ENCODE measurements at regions not wholly inside any gene's neighbourhood (a gene's known extent, or its start where the extent isn't known, plus 50 kb on each side); places are given as distances from the start of the nearest gene placed in this dataset.

DNA sequence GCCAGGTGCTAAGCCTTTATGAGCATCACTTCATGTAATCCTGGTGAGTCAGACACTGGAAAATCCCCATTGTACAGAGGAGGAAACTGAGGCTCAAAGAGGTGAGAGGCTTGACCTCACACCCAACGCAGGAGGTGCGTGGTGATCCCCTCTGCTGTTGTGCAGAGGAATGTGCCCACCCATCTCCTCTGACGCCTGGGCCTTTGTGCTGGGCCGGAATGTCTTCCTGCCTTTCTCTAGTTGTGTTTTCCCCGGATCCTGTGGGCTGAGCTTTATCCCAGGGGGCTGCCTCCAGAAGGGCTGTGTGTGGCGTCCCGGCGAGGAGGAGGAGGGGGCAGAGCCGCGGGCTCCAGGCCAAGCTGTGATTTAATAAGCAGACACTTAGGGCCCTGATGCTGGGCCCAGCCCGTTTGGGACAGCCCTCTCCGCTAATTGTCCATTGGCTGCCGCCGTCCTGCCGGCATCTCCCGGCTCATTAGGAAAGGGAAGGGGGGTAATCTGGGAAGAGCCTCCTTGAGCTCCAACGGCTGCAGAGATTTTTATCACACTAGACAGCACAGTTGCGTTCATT, 653.6 kb downstream of the MED13L start:
- no peaks in the 10 kb centered on the region for H3K4me1 Mint-ChIP-seq
- ATAC-seq (no peak), DNase-seq (no peak)
- no peak overlapping the region for H3K4me3 Mint-ChIP-seq
- H3K9me3 Mint-ChIP-seq = no peaks in the 10 kb centered on the region
- no peaks in the 10 kb centered on the region for H3K36me3 Mint-ChIP-seq (ENCODE audit: low read depth)
- no peak overlapping the region for H3K27ac Mint-ChIP-seq
- H3K27me3 Mint-ChIP-seq = peaks cover 5% of the 10 kb centered on the region

DNA sequence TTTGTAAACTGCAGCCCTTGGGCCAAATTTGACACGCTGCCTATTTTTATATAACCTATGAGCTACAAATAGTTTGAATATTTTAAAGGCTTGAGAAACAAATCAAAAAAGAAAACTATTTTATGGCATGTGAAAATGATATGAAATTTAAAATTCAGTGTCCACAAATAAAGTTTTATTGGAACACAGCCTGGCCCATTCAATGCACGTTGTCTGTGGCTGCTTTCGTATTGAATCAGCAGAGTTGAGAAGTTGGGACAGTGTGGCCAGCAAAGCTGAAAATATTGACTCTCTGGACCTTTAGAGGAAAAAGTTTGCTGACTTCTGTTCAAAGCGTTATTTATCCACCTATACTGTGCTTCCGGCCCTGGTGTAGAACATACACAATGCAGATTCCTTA, 654.2 kb downstream of the MED13L start:
- Mint-ChIP-seq H3K36me3 (ENCODE audit: low read depth) (no peaks in the 10 kb centered on the region), H3K4me1 (no peaks in the 10 kb centered on the region), H3K27me3 (peaks cover 5% of the 10 kb centered on the region), H3K9me3 (no peaks in the 10 kb centered on the region), H3K27ac (no peak overlapping the region), H3K4me3 (no peak overlapping the region)
- DNase-seq (no peak), ATAC-seq (no peak)

DNA sequence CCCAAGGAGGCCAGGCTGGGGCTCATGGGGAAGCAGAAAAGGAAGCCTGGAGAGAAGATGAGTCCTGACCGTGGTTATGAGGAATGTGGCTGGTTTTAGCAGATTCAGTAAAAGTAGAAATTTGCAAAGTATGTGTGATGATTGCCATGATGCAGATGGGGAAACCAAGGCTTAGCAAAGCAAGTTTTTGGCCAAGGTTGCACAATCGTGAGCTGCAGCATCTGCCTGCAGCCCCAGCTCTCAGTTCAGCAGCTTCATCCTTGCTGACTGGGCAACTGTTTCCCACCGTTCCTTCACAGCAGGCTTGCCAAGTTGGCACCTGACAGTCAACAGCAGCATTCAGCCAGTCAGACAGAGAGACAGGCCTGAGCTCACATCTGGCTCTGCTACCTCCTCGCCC, 656.7 kb downstream of the MED13L start:
- Mint-ChIP-seq H3K27ac (no peak overlapping the region), H3K9me3 (no peaks in the 10 kb centered on the region), H3K4me3 (no peak overlapping the region), H3K4me1 (no peaks in the 10 kb centered on the region), H3K36me3 (ENCODE audit: low read depth) (no peaks in the 10 kb centered on the region), H3K27me3 (peaks cover 5% of the 10 kb centered on the region)
- no peak for ATAC-seq
- DNase-seq = no peak

DNA sequence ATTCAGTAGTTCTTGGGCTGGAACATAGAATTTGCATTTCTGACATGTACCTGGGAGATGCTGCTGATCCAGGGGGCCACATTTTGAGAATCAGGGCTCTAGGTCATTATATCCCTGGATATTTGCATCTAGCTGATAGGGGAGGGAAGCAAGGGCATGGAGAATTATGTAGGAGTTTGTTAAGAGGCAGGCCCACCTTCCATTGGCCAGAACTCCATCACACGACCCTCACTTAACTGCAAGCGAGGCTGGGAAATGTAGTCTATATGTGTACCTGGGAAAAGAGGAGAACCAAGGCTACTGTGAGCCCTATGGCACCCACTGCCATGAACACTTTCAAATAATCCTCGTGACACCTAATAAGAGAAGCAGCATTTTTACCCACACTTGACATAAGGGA, 657.6 kb downstream of the MED13L start:
- Mint-ChIP-seq H3K9me3 (no peaks in the 10 kb centered on the region), H3K27ac (no peak overlapping the region), H3K27me3 (peaks cover 5% of the 10 kb centered on the region), H3K4me1 (no peaks in the 10 kb centered on the region), H3K4me3 (no peak overlapping the region), H3K36me3 (ENCODE audit: low read depth) (no peaks in the 10 kb centered on the region)
- ATAC-seq (no peak), DNase-seq (no peak)

DNA sequence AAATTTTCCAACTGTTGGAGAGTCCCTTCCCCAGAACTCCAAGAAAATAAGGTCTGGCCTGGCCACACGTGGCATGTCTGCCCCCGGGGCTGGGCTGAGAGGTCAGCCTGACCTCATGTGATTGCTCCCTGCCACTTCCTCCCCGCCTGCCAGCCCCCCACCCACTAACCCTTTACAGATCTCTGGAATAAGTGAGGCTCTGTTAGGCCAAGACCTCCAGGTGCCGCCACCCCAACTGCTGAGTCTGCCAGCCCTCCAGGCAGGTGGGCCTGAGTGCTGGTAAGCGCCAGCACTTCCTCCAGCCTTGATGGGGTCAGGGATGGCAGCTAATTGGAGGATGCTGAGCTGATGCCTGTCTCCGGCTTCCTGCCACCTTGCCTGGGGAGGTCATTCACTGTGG, 658.4 kb downstream of the MED13L start:
- H3K4me3 Mint-ChIP-seq = no peak overlapping the region
- ATAC-seq = no peak
- H3K9me3 Mint-ChIP-seq = no peaks in the 10 kb centered on the region
- no peaks in the 10 kb centered on the region for H3K36me3 Mint-ChIP-seq (ENCODE audit: low read depth)
- H3K27ac Mint-ChIP-seq = no peak overlapping the region
- peaks cover 5% of the 10 kb centered on the region for H3K27me3 Mint-ChIP-seq
- H3K4me1 Mint-ChIP-seq = no peaks in the 10 kb centered on the region
- no peak for DNase-seq

DNA sequence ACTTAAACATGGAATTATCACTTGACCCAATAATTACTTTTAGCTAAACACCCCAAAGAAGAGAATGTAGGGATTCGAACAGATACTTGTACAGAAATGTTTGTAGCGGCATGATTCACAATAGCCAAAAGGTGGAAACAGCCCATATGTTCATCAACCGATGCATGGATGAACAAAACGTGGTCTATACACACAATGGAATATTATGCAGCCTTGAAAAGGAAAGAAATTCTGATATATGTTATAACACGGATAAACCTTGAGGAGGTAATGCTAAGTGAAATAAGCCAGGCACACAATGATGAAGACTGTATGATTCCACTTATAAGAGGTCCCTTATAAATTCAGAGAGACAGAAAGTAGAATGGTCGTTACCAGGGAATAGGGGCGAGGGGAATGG, 659.4 kb downstream of the MED13L start:
- DNase-seq (no peak), ATAC-seq (no peak)
- H3K36me3 Mint-ChIP-seq (ENCODE audit: low read depth) = no peaks in the 10 kb centered on the region
- H3K27ac Mint-ChIP-seq = no peak overlapping the region
- H3K4me1 Mint-ChIP-seq = no peaks in the 10 kb centered on the region
- no peak overlapping the region for H3K4me3 Mint-ChIP-seq
- H3K27me3 Mint-ChIP-seq = no peaks in the 10 kb centered on the region
- H3K9me3 Mint-ChIP-seq = no peaks in the 10 kb centered on the region

DNA sequence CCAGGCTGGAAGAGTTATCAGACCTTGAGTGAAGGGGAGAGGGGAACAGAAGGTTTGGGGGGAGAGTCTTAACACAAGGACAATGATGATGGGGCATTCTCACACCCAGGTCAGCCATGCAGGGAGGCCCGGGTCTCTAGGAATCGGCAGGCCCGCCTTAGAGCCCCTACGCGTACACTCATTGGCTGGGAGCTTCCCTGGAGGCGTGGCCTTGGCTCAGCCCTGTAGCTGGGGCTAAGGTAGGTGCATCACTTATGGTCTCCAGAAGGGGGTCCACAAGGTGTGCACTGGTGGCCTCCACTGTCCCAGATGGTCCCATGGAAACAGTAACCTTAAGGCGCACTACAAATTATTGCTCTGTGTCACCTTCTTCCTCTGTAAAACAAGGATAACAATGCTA, 660.1 kb downstream of the MED13L start:
- Mint-ChIP-seq H3K4me3 (no peak overlapping the region), H3K36me3 (ENCODE audit: low read depth) (no peaks in the 10 kb centered on the region), H3K27ac (no peak overlapping the region), H3K9me3 (no peaks in the 10 kb centered on the region), H3K4me1 (no peaks in the 10 kb centered on the region), H3K27me3 (no peaks in the 10 kb centered on the region)
- DNase-seq (no peak), ATAC-seq (peak; percentile 18)

DNA sequence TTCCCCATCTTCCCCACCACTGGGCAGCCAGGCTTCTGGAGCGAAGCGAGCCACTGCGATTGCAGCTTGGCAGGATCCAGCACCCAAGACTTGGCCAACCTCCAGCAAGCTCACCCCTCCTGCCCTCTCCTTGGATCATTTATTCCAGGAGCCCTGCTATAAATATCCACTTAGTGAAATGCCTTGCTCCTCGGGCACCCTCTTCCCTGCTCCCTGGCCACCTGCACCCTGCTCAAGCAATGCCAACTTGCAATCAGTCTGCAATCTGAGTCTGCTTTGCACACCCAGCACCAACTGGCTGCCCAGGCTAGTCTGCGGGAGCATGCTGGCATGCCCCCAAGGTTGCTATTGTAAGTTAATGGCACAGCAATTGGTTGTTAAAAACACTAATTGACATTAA, 666.0 kb downstream of the MED13L start:
- no peaks in the 10 kb centered on the region for H3K36me3 Mint-ChIP-seq (ENCODE audit: low read depth)
- ATAC-seq (no peak), DNase-seq (no peak)
- H3K27me3 Mint-ChIP-seq = peaks cover 2% of the 10 kb centered on the region
- no peak overlapping the region for H3K27ac Mint-ChIP-seq
- no peaks in the 10 kb centered on the region for H3K4me1 Mint-ChIP-seq
- H3K9me3 Mint-ChIP-seq = no peaks in the 10 kb centered on the region
- no peak overlapping the region for H3K4me3 Mint-ChIP-seq

DNA sequence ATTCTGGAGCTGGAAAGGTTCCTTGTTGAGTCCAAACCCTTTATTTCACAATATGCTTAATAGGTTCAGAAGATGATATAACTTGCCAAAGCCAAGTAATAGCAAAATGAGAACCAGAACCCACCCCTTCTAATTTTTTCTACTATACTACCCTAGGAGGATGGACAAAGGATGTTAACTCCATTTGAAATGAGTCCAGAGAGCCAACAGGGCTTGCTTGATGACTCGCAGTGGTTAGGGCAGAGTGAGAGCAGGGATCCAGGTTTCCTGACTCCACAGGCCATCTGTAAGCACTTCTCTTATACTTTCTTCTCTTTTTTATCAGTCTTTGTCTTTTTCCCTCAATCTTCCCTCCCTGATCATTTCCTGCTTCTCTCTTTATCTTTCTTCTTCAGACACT, 668.1 kb downstream of the MED13L start:
- H3K4me3 Mint-ChIP-seq = no peak overlapping the region
- no peak for ATAC-seq
- H3K36me3 Mint-ChIP-seq (ENCODE audit: low read depth) = no peaks in the 10 kb centered on the region

DNA sequence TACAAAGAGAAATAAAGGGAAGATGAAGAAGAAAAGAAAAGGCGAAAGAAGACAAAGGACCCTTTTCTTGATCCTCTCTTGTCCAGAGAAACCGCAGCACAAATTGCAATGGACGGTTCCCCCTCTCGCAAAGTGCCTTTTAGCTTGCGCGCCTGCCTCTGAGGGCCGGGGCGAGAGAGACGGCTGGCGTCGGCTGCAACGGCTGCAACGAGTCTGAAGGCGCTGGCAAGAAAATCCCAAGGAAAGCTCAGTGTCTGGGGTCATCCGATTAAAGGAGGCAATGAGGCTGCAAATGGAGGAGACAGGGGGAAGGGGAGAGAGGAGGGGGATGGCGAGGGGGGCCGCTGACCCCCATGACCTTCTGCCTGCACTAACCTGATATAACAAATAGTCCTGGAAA, 671.5 kb downstream of the MED13L start:
- H3K36me3 Mint-ChIP-seq (ENCODE audit: low read depth) = no peaks in the 10 kb centered on the region
- no peak overlapping the region for H3K4me3 Mint-ChIP-seq
- no peak overlapping the region for H3K27ac Mint-ChIP-seq
- H3K27me3 Mint-ChIP-seq = peaks cover 10% of the 10 kb centered on the region
- no peak for ATAC-seq
- no peaks in the 10 kb centered on the region for H3K9me3 Mint-ChIP-seq
- H3K4me1 Mint-ChIP-seq = no peaks in the 10 kb centered on the region
- no peak for DNase-seq

More for the DNA sequence above, 668.1 kb downstream of the MED13L start:
- no peak for DNase-seq
- peaks cover 10% of the 10 kb centered on the region for H3K27me3 Mint-ChIP-seq
- H3K4me1 Mint-ChIP-seq = no peaks in the 10 kb centered on the region
- no peaks in the 10 kb centered on the region for H3K9me3 Mint-ChIP-seq
- no peak overlapping the region for H3K27ac Mint-ChIP-seq

DNA sequence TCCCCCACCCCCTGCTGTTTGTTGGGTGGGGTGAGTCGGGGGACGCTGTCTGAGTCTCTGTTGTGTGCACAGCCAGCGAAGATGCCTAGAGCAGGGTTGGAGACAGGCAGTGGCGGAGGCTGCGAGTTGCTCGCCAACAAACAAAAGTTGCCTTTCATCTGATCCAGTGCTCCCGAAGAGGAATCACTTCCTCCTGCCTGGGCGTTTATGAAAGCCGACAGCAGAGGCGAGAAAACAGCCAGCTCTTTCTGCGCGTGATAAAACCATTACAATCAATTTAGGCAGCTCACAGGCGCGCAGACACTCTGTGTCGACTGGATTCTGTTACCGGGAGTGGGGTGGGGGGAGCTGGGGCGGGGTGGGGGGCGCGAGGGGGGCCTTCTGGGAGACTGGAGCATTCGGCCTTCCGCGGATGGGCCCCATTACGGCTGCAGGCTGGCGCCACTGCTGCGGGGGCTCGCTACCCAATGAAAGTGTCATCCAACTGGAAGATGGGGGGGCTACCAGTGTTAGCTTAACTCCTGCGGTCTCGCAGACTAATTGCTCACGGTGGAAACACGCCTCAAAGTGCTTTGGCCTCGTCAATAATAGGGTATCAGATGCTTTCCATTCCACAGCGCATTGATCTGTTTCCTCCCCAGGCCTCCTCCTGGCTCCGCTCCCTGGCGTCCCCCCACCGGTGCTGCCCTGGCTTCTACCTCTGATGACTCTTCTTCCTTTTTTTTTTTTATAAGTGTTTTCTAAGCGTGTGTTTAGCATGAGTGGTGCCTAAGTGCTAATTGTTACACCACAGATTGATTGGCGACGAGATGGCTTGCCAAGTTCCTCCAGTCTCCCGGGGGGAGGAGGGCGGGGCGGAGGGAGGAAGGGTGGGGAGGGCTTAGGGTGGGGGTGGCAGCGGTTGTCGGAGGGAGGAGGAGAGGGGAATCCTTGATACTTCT, 678.4 kb downstream of the MED13L start:
- Mint-ChIP-seq H3K36me3 (ENCODE audit: low read depth) (no peaks in the 10 kb centered on the region), H3K4me1 (no peaks in the 10 kb centered on the region), H3K27ac (no peak overlapping the region), H3K27me3 (peaks cover 9% of the 10 kb centered on the region), H3K4me3 (no peak overlapping the region), H3K9me3 (peaks cover 8% of the 10 kb centered on the region)
- DNase-seq (no peak), ATAC-seq (no peak)

DNA sequence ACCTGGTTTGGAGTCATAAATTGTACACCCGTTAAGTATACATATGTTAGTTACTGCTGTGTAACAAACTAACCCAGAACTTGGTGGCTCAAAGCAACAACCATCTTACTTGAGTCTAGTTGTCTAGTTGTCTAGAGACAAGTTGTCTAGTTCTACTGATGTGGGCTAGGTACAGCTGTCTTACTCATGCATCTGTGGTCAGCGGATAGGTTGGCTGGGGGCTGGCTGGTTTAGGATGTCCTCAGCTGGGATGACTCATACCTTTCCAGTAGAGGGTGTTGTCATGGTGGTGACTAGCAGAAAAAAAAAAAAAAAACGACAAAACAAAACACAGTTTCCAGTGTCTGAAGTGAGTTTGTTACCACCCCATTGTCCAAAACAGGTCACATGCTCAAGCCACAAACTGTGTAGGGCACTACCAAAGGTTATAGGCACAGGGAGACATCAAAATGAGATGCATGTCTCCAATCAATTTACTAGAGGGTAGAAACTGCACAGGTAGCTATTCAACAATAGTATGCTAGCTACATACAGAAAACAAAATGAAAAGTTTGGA, 680.3 kb downstream of the MED13L start:
- Mint-ChIP-seq H3K4me1 (no peaks in the 10 kb centered on the region), H3K4me3 (no peak overlapping the region), H3K27me3 (peaks cover 9% of the 10 kb centered on the region), H3K36me3 (ENCODE audit: low read depth) (no peaks in the 10 kb centered on the region), H3K27ac (no peak overlapping the region), H3K9me3 (peaks cover 8% of the 10 kb centered on the region)
- DNase-seq (no peak), ATAC-seq (peak; percentile 61)

DNA sequence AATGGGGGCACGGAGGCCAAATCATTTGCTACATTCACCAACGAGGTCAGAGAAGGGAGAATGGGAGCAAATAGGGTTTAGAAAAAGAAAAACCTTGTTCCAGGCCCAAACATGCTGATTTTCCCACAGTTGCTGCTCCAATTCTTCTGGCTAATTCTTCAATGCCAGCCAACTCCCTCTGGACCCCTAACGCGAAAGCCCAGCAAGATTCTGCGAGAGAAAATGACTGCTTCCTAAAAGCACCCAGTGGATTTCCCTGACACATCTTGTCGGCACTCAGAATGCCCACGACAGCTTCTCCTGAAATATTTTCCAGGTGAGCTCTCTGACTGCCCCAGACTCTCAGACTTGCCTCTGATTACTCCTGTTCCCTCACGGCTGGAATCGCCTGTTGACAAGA, 689.4 kb downstream of the MED13L start:
- no peak for DNase-seq
- Mint-ChIP-seq H3K36me3 (ENCODE audit: low read depth) (no peaks in the 10 kb centered on the region), H3K4me3 (no peak overlapping the region), H3K4me1 (no peaks in the 10 kb centered on the region), H3K9me3 (peaks cover 4% of the 10 kb centered on the region), H3K27me3 (peaks cover 6% of the 10 kb centered on the region), H3K27ac (no peak overlapping the region)
- ATAC-seq = no peak

DNA sequence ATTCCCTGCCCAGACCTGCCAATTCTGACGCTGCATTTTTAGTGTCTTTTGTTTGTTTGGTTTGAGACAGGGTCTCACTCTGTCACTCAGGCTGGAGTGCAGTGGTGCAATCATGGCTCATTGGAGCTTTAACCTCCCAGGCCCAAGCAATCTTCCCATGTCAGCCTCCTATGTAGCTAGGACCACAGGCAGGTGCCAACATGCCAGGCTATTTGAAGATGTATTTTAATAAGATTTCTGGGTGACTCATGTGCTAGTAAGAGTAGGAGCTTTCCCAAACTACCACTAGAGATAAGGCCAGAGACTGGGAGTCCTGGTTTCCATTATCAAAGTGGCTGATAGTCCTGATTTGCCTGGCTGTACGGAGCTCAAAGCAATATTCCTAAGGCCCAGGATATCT, 693.3 kb downstream of the MED13L start:
- Mint-ChIP-seq H3K36me3 (ENCODE audit: low read depth) (no peaks in the 10 kb centered on the region), H3K4me3 (no peak overlapping the region), H3K27me3 (peaks cover 6% of the 10 kb centered on the region), H3K27ac (no peak overlapping the region), H3K4me1 (no peaks in the 10 kb centered on the region), H3K9me3 (peaks cover 4% of the 10 kb centered on the region)
- DNase-seq (no peak), ATAC-seq (no peak)

DNA sequence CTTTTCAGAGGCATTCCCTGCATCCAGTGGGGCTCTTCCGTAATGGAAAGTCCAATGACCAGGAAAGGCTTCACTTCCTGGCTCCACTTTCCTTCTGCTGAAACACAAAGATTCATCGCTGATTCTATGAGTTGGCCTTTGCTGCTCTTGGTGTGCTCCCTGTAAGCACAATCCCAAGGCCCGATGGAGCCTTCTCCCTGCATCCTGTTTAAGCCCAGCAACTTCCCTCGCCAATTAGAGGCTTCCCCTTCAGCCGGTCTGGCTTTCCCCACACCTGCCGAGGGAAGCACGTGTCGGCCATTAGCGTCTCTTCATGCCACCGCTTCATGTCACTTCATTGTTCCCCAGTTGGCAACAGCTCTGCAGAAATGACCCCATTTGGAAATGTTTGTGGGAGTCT, 693.9 kb downstream of the MED13L start:
- ATAC-seq (no peak), DNase-seq (no peak)
- Mint-ChIP-seq H3K36me3 (ENCODE audit: low read depth) (no peaks in the 10 kb centered on the region), H3K4me3 (no peak overlapping the region), H3K9me3 (peaks cover 4% of the 10 kb centered on the region), H3K27ac (no peak overlapping the region), H3K27me3 (peaks cover 6% of the 10 kb centered on the region), H3K4me1 (no peaks in the 10 kb centered on the region)

Measured in activated naive CD8-positive, alpha-beta T cell treated with anti-CD3 and anti-CD28 coated beads, Interleukin-2, amount 50 U/mL, for 24 hours (primary cell).